HepG2 (cell line): ENCODE measurements at regions not wholly inside any gene's neighbourhood (a gene's known extent, or its start where the extent isn't known, plus 50 kb on each side); places are given as distances from the start of the nearest gene placed in this dataset.

Source experiments
- ATAC-seq: fragments of 200-7000 bp; cut with Tn5 transposase; 3 replicates; pipeline ENCODE4 v1.9.1; 2020; ENCODE audit warnings: mild to moderate bottlenecking, moderate library complexity
- BruUV-seq: library from RNA; stranded (reverse); fragments of 400-500 nt; replicated peaks from 2 replicates; lab custom pipeline; 2021; lab: Mats Ljungman, UMichigan
- CTCF ChIA-PET: fragments of 300-600 bp; formaldehyde crosslinking; extraction: SDS; loops from one replicate; lab custom pipeline; 2021; ENCODE audit warnings: low total read pairs, inconsistent platforms, low intra/inter-chr PET ratio; lab: Yijun Ruan, JAX
- POLR2A ChIA-PET: fragments of 350-600 bp; sonication (Branson Sonifier 250); formaldehyde crosslinking; loops from one replicate; lab custom pipeline; 2020; ENCODE audit warnings: antibody characterized with exemption, inconsistent platforms; lab: Yijun Ruan, JAX
- DNase-seq: peaks from one replicate; pipeline ENCODE4 v3.0.0-alpha.2; 2015; ENCODE audit warnings: low spot score
- FAIRE-seq: peaks from 3 replicates; lab custom pipeline; 2011; peaks lifted over from hg19 to GRCh38; lab: Jason Lieb, UNC
- H2AFZ ChIP-seq: one replicate; pipeline ENCODE4 v1.6.1; 2011; ENCODE audit warnings: low read length, inconsistent platforms
- H3K27ac ChIP-seq: fragments of 300-600 bp; 3 replicates; pipeline ENCODE4 v1.8.0; 2011; ENCODE audit warnings: mixed run types, mild to moderate bottlenecking, mixed read lengths, low read length, inconsistent platforms; ENCODE audit not compliant: insufficient read depth; ENCODE audit errors: extremely low read length
- H3K27me3 ChIP-seq, 2 experiments: fragments of 200-600 bp in 1 of 2; 2 replicates in 1 of 2; 3 replicates in 1 of 2; pipeline versions ENCODE4 v1.6.0 to v1.8.0; 2011; ENCODE audit warnings: low read length in 2 of 2, mild to moderate bottlenecking in 2 of 2, moderate library complexity in 2 of 2, inconsistent platforms in 1 of 2; ENCODE audit not compliant: insufficient read depth in 2 of 2, control insufficient read depth in 1 of 2
- H3K36me3 ChIP-seq, 2 experiments: fragments of 200-600 bp in 1 of 2; replicated peaks in 1 of 2; 2 replicates in 1 of 2; 3 replicates in 1 of 2; pipeline versions ENCODE4 v1.5.1 to v1.8.0; 2011; ENCODE audit warnings: low read length in 2 of 2, inconsistent platforms in 1 of 2; ENCODE audit not compliant: insufficient read depth in 2 of 2, control insufficient read depth in 1 of 2
- H3K4me1 ChIP-seq: 2 replicates; pipeline ENCODE4 v1.5.1; 2012; ENCODE audit warnings: low read length, inconsistent platforms; ENCODE audit not compliant: insufficient read depth
- H3K4me2 ChIP-seq: 2 replicates; pipeline ENCODE4 v1.6.0; 2011; ENCODE audit warnings: low read depth, low read length, inconsistent platforms
- H3K4me3 ChIP-seq, 3 experiments: fragments of 200-600 bp in 1 of 3; sonication (generic), shearing (Covaris generic) in 1 of 3; replicated peaks in 1 of 3; 2 replicates each; pipeline ENCODE4 v1.5.1; 2011 to 2016; ENCODE audit warnings: low read length in 3 of 3, inconsistent platforms in 2 of 3, low read depth in 2 of 3, mild to moderate bottlenecking in 2 of 3, control low read depth in 1 of 3, mixed read lengths in 1 of 3; ENCODE audit not compliant: insufficient read depth in 1 of 3
- H3K79me2 ChIP-seq: one replicate; pipeline ENCODE4 v1.6.1; 2011; ENCODE audit warnings: low read length, inconsistent platforms; ENCODE audit not compliant: insufficient read depth
- H3K9ac ChIP-seq: 2 replicates; pipeline ENCODE4 v1.6.0; 2011; ENCODE audit warnings: mild to moderate bottlenecking, low read depth, low read length, inconsistent platforms; ENCODE audit not compliant: insufficient read depth
- H3K9me3 ChIP-seq: 2 replicates; pipeline ENCODE4 v1.5.1; 2012; ENCODE audit warnings: mild to moderate bottlenecking, low read length
- H4K20me1 ChIP-seq: 2 replicates; pipeline ENCODE4 v1.6.0; 2011; ENCODE audit warnings: inconsistent platforms, mild to moderate bottlenecking, low read length, moderate library complexity; ENCODE audit not compliant: insufficient read depth
- ASH2L ChIP-seq: fragments of 300-600, 200-600 bp; sonication (generic); IDR thresholded peaks from 2 replicates; pipeline ENCODE4 v1.7.0; 2017; ENCODE audit warnings: low read depth, mild to moderate bottlenecking, moderate library complexity, mixed read lengths, low read length; ENCODE audit not compliant: insufficient read length
- BCL3 ChIP-seq: sonication (generic); formaldehyde crosslinking; IDR thresholded peaks from 2 replicates; pipeline ENCODE4 v1.5.1; 2020; ENCODE audit warnings: mild to moderate bottlenecking, missing genetic modification reagents, moderate library complexity
- CC2D1A ChIP-seq: sonication (generic); formaldehyde crosslinking; IDR thresholded peaks from 2 replicates; pipeline ENCODE4 v1.8.1; 2023; ENCODE audit warnings: mild to moderate bottlenecking, missing genetic modification reagents
- FOXP4 ChIP-seq: sonication (generic); formaldehyde crosslinking; IDR thresholded peaks from 2 replicates; pipeline ENCODE4 v1.4.0; 2020; ENCODE audit warnings: missing genetic modification reagents
- GATAD1 ChIP-seq: IDR thresholded peaks from 2 replicates; pipeline ENCODE4 v1.6.1; 2016; ENCODE audit warnings: missing genetic modification reagents, missing compliant biosample characterization
- POLR2A ChIP-seq, 2 experiments: IDR thresholded peaks; 2 replicates each; pipeline ENCODE4 v1.6.1; 2011; ENCODE audit warnings: low read depth in 2 of 2, low read length in 2 of 2, mild to moderate bottlenecking in 1 of 2, moderate library complexity in 1 of 2; ENCODE audit not compliant: insufficient read depth in 1 of 2
- SP4 ChIP-seq: sonication (generic); formaldehyde crosslinking; IDR thresholded peaks from 2 replicates; pipeline ENCODE4 v1.8.1; 2023; ENCODE audit warnings: mild to moderate bottlenecking, missing genetic modification reagents
- ZC3H13 ChIP-seq: sonication (generic); formaldehyde crosslinking; IDR thresholded peaks from 2 replicates; pipeline ENCODE4 v1.8.1; 2023; ENCODE audit warnings: mild to moderate bottlenecking, missing genetic modification reagents, moderate library complexity
- ZNF292 ChIP-seq: sonication (generic); formaldehyde crosslinking; IDR thresholded peaks from 2 replicates; pipeline ENCODE4 v1.8.1; 2022; ENCODE audit warnings: mild to moderate bottlenecking, low read depth, missing genetic modification reagents, borderline replicate concordance
- ZNF350 ChIP-seq: sonication (generic); formaldehyde crosslinking; IDR thresholded peaks from 2 replicates; pipeline ENCODE4 v1.4.0; 2020; ENCODE audit warnings: mild to moderate bottlenecking, low read depth, missing genetic modification reagents, borderline replicate concordance
- ZNF383 ChIP-seq: sonication (generic); formaldehyde crosslinking; IDR thresholded peaks from 2 replicates; pipeline ENCODE4 v1.4.0; 2020; ENCODE audit warnings: missing genetic modification reagents, mild to moderate bottlenecking, borderline replicate concordance
- WGBS: methylation state at CpG from one replicate; pipeline ENCODE4 v1.1.6; 2017; ENCODE audit warnings: low lambda C conversion rate; 5-methylcytosine and 5-hydroxymethylcytosine counted together
- in situ Hi-C: cut with HindIII; loops from 2 replicates; pipeline ENCODE4 v1.10.0; 2017; ENCODE audit warnings: low pct_unique_long_range_greater_than_20kb; ENCODE audit not compliant: extremely low pct_ligation_motif_present
- intact Hi-C: fragments of 100-400 bp; cut with micrococcal nuclease; formaldehyde crosslinking; loops from one replicate; pipeline ENCODE4 v1.10.0; 2022; ENCODE audit not compliant: unreplicated experiment
- TF ChIP-seq, protein P1 (sequence below): sonication (generic); formaldehyde crosslinking; IDR thresholded peaks from 2 replicates; pipeline ENCODE4 v1.4.0; 2020; ENCODE audit warnings: missing genetic modification reagents

DNA sequence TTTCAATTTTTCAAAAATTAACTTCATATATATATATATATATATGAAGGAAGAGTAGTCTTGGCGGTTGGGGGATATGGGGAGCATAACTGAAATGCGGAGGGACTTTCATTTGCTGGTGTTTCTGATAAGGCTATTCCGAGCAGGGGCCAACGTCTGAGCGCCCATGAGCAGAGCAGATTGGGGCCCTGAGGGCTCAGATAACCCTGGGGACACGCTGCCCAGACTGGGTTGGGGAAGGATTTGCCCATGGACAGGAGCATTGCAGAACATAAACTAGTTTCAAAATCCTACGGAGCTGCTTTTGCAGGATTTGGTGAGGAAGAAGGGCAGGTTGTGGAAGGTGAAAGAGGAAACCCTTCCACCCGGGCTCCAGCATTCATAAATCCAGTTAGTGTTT lies 240.2 kb downstream of the IRX1 start:
- WGBS, result 2% methylated on average over 8 of the region's 8 CpGs
- BruUV-seq, result no TSS peak
- no peak overlapping the region for H3K4me3 ChIP-seq
- no peak overlapping the region for H3K27ac ChIP-seq
- FAIRE-seq (no peak), DNase-seq (no peak), ATAC-seq (no peak)
- CTCF ChIA-PET, result no interaction called here
- intact Hi-C loops (no loop called here), in situ Hi-C loops (no loop called here)
- POLR2A ChIA-PET, result no interaction called here
- H3K27me3 ChIP-seq, result no peaks in the 10 kb centered on the region
- no peaks in the 10 kb centered on the region for H3K79me2 ChIP-seq
- H3K9me3 ChIP-seq, result peaks cover 34% of the 10 kb centered on the region
- no peak overlapping the region for H3K4me2 ChIP-seq
- H2AFZ ChIP-seq, result no peak overlapping the region
- H3K4me1 ChIP-seq, result no peaks in the 10 kb centered on the region
- H3K36me3 ChIP-seq, result no peaks in the 10 kb centered on the region
- no peaks in the 10 kb centered on the region for H4K20me1 ChIP-seq
- H3K9ac ChIP-seq, result no peak overlapping the region
- TF ChIP-seq FOXP4 (CRISPR knock-in tag) (no peak), ZNF383 (CRISPR knock-in tag) (no peak), ASH2L (no peak), SP4 (CRISPR knock-in tag) (no peak), CC2D1A (CRISPR knock-in tag) (no peak), BCL3 (CRISPR knock-in tag) (no peak), GATAD1 (no peak), ZC3H13 (CRISPR knock-in tag) (no peak), ZNF292 (CRISPR knock-in tag) (no peak), ZNF350 (CRISPR knock-in tag) (no peak), POLR2A (IDR thresholded peaks at IDR 0.05; ENCODE audit: insufficient read depth in 1 of 2, low read depth in 2 of 2, low read length in 2 of 2) (no peak)
- TF ChIP-seq, protein P1, sequence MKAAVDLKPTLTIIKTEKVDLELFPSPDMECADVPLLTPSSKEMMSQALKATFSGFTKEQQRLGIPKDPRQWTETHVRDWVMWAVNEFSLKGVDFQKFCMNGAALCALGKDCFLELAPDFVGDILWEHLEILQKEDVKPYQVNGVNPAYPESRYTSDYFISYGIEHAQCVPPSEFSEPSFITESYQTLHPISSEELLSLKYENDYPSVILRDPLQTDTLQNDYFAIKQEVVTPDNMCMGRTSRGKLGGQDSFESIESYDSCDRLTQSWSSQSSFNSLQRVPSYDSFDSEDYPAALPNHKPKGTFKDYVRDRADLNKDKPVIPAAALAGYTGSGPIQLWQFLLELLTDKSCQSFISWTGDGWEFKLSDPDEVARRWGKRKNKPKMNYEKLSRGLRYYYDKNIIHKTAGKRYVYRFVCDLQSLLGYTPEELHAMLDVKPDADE, result no peak
